Nephron progenitor cell (in vitro differentiated cells): ENCODE measurements at regions not wholly inside any gene's neighbourhood (a gene's known extent, or its start where the extent isn't known, plus 50 kb on each side); places are given as distances from the start of the nearest gene placed in this dataset.

Experiments
- DNase-seq: peaks from one replicate; pipeline ENCODE4 v3.0.0; 2021
- H3K27ac Mint-ChIP-seq: 2 replicates; pipeline ENCODE4 v1.8.0; 2021; ENCODE audit warnings: mild to moderate bottlenecking, moderate library complexity, mixed read lengths
- H3K27me3 Mint-ChIP-seq: 2 replicates; pipeline ENCODE4 v1.8.0; 2021; ENCODE audit warnings: mild to moderate bottlenecking, low read depth, mixed read lengths; ENCODE audit not compliant: poor library complexity
- H3K36me3 Mint-ChIP-seq: 2 replicates; pipeline ENCODE4 v1.8.0; 2021; ENCODE audit warnings: low read depth, mixed read lengths
- H3K4me1 Mint-ChIP-seq: 2 replicates; pipeline ENCODE4 v1.8.0; 2021; ENCODE audit warnings: mixed read lengths
- H3K4me3 Mint-ChIP-seq: 2 replicates; pipeline ENCODE4 v1.8.0; 2021; ENCODE audit warnings: mild to moderate bottlenecking, moderate library complexity, mixed read lengths
- H3K9me3 Mint-ChIP-seq: 2 replicates; pipeline ENCODE4 v1.8.0; 2021; ENCODE audit warnings: mild to moderate bottlenecking, moderate library complexity, mixed read lengths
- TF ChIP-seq, protein P1 (sequence below): fragments of 200-600 bp; sonication (generic); IDR thresholded peaks from 2 replicates; pipeline ENCODE4 v1.5.0; 2021; ENCODE audit warnings: antibody characterized with exemption

DNA sequence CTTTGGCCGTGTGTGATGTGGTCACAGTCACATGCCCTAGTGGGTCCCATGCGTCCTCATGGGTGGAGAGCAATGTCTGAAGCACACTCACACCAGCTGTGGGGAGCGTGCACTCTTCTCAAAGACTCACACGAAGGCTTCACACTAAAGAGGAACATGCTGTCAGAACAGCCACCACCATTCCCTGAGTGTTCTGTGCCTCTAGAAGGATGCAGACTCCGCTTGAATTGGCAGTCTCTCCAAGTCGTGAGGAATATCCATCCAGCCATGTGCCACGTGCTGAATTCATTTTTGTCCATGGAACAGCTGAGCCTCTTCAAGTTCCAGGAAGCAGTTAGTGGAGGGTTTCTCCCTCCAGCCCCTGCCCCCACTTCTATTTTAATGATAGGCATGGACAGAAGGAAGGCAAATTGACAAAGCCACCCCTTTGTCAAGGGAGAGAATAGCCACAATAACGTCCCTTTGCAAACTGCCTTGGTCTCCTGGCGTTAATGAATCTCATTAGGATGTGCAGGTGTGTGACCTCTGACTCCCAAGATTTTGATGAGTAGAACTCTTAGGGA, 464.3 kb upstream of the ID2 start:
- Mint-ChIP-seq H3K27ac (no peak overlapping the region), H3K4me1 (peaks cover 15% of the 10 kb centered on the region), H3K4me3 (no peak overlapping the region), H3K36me3 (no peaks in the 10 kb centered on the region), H3K9me3 (peaks cover 4% of the 10 kb centered on the region), H3K27me3 (peaks cover 4% of the 10 kb centered on the region)
- TF ChIP-seq, protein P1, sequence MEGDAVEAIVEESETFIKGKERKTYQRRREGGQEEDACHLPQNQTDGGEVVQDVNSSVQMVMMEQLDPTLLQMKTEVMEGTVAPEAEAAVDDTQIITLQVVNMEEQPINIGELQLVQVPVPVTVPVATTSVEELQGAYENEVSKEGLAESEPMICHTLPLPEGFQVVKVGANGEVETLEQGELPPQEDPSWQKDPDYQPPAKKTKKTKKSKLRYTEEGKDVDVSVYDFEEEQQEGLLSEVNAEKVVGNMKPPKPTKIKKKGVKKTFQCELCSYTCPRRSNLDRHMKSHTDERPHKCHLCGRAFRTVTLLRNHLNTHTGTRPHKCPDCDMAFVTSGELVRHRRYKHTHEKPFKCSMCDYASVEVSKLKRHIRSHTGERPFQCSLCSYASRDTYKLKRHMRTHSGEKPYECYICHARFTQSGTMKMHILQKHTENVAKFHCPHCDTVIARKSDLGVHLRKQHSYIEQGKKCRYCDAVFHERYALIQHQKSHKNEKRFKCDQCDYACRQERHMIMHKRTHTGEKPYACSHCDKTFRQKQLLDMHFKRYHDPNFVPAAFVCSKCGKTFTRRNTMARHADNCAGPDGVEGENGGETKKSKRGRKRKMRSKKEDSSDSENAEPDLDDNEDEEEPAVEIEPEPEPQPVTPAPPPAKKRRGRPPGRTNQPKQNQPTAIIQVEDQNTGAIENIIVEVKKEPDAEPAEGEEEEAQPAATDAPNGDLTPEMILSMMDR = no peak
- DNase-seq = no peak

DNA sequence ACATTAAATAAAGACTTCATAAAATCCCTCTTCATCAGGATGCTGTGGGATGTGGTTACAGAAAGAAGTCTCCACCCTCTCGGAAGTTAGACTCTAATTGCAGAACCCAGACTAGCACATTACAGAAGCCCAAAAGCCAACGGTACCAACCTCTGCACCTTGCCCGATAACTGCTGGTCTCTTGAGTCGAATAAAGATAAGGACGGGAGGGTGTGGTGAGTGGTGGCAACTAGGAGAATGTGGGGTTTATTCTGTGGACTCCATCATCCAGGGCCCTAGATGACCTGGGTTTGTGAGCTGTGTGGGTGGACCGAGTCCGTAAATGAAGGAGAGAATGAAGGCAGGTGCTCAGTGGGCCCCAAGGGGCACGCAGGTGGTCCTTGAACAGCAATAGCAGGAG, 462.8 kb upstream of the ID2 start:
- Mint-ChIP-seq H3K4me3 (no peak overlapping the region), H3K27me3 (peaks cover 8% of the 10 kb centered on the region), H3K36me3 (no peaks in the 10 kb centered on the region), H3K27ac (no peak overlapping the region), H3K9me3 (peaks cover 4% of the 10 kb centered on the region), H3K4me1 (peaks cover 15% of the 10 kb centered on the region)
- no peak for DNase-seq
- TF ChIP-seq, protein P1 = no peak

DNA sequence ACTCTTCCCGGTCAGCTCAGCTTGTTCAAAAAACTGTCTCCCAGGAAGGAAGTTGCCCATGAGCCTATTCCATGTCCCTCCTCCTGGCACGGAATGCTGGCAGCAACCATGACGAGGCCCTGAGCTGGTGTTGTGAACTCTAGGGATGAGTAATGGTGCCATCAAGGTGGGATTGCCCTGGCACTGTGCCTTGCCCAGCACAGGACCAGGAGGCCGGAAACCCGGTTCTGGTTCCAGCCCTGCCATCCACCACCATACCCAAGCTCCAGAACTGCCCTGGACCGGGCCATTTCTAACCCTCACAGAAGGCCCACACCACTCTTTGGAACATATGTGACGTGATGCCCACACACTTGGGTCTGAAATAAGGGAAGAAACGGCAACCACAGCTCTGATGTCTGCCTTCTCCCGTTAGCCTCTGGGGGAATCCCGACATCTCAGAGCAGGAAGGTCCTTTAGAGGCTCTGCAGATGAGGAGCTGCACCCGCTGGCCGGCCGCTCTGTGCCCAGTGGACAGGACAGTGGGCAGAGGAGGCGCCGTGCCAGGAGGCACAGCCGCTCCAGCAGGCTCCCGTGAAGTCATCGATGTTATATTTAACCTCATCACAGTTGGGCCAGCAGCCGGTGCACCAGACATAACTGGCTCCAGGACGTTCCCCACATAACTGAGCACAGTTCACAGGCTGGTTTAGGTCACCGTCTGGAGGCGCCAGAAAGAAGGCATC, 462.1 kb upstream of the ID2 start:
- no peak for DNase-seq
- TF ChIP-seq, protein P1 = no peak
- no peak overlapping the region for H3K27ac Mint-ChIP-seq
- H3K27me3 Mint-ChIP-seq = peaks cover 8% of the 10 kb centered on the region
- no peak overlapping the region for H3K4me3 Mint-ChIP-seq
- H3K9me3 Mint-ChIP-seq = peaks cover 4% of the 10 kb centered on the region
- no peaks in the 10 kb centered on the region for H3K36me3 Mint-ChIP-seq
- peaks cover 15% of the 10 kb centered on the region for H3K4me1 Mint-ChIP-seq

DNA sequence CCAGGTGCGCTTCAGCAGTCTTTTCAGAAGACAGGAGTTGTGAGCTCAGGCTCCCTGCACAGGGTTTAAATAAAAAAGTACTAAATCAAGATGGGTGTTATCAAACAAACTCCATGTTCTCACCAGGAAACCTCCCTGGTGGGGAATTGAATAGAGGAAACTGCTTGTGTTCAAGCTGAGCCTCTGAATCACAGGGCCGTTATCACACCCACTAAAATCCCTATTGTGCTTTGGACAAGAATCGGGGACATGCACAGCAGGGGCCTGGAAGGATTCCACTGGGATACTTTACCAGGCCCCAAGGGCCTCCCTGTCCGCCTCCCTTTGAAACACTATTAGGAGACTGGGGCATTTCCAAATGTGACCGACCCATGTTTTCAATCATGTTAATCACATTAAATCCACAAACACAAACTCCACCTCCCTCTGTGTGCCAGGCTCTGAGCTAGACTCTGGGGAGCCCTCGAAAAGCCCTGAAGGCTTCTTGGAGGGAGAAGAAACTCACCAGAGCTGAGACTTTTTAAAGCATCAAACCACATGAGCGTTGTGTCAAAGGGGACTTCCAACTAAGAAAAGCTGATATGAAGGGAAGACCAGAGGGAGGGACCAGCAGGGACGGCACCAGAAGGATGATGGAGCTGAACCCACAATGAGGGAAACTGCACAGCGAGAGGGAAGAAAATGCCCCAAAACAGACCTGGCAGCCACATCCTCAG, 458.7 kb upstream of the ID2 start:
- no peak for DNase-seq
- H3K4me1 Mint-ChIP-seq = peaks cover 5% of the 10 kb centered on the region
- peak overlapping the region; percentile 29 for H3K27ac Mint-ChIP-seq
- H3K27me3 Mint-ChIP-seq = peaks cover 7% of the 10 kb centered on the region
- no peaks in the 10 kb centered on the region for H3K36me3 Mint-ChIP-seq
- H3K4me3 Mint-ChIP-seq = no peak overlapping the region
- TF ChIP-seq, protein P1 = no peak
- H3K9me3 Mint-ChIP-seq = no peaks in the 10 kb centered on the region

DNA sequence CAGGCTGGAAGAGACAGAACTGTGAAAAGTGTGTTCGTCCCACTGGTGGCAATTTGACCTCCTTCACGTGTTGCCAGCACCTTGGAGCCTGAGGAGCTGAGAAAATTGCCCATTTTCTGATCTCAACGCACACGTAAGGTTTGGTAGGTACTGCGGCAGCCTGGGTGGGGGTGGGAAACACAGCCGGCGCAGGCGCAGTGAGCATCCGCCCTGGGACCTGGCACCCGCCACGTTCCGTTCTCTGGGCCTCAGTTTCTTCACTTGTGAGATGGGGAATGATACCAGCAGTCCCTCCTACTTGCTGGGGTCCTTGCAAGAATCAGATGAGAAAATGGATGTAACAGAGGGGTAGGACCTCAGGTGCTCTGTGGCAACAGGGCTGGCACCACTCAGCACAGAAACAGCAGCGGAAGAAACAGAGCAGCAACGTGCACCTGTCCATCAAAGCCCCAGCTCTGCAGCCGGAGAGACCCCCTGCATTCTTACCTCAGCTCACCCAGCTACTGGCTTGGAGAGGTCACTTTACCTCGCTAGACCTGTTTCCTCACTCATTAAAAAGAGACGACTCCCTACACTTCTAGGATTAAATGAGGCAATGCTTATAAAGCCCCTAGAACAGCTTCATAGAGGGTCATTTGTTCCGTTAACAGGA, 458.0 kb upstream of the ID2 start:
- H3K4me3 Mint-ChIP-seq = no peak overlapping the region
- DNase-seq = no peak
- no peaks in the 10 kb centered on the region for H3K36me3 Mint-ChIP-seq
- H3K9me3 Mint-ChIP-seq = no peaks in the 10 kb centered on the region
- no peak overlapping the region for H3K27ac Mint-ChIP-seq
- peaks cover 7% of the 10 kb centered on the region for H3K27me3 Mint-ChIP-seq
- TF ChIP-seq, protein P1 = no peak
- H3K4me1 Mint-ChIP-seq = no peaks in the 10 kb centered on the region
